Neural crest cell (in vitro differentiated cells): ENCODE measurements at regions not wholly inside any gene's neighbourhood (a gene's known extent, or its start where the extent isn't known, plus 50 kb on each side); places are given as distances from the start of the nearest gene placed in this dataset.

Experiments used
- DNase-seq: peaks from one replicate; pipeline ENCODE4 v3.0.0; 2021; ENCODE audit warnings: low read depth, mixed read lengths, low spot score
- H3K27ac Mint-ChIP-seq: one replicate; pipeline ENCODE4 v1.8.0; 2021; ENCODE audit warnings: mild to moderate bottlenecking, mixed read lengths; ENCODE audit not compliant: unreplicated experiment
- H3K27me3 Mint-ChIP-seq: 2 replicates; pipeline ENCODE4 v1.8.0; 2021; ENCODE audit warnings: low read depth, mild to moderate bottlenecking, mixed read lengths
- H3K36me3 Mint-ChIP-seq: 2 replicates; pipeline ENCODE4 v1.8.0; 2021; ENCODE audit warnings: low read depth, mild to moderate bottlenecking, mixed read lengths
- H3K4me1 Mint-ChIP-seq: 2 replicates; pipeline ENCODE4 v1.8.0; 2021; ENCODE audit warnings: mixed read lengths
- H3K4me3 Mint-ChIP-seq: one replicate; pipeline ENCODE4 v1.8.0; 2021; ENCODE audit warnings: mild to moderate bottlenecking, mixed read lengths
- H3K9me3 Mint-ChIP-seq: 2 replicates; pipeline ENCODE4 v1.8.0; 2021; ENCODE audit warnings: mixed read lengths
- TF ChIP-seq, protein P1 (sequence below): fragments of 200-600 bp; sonication (generic); conservative IDR thresholded peaks from 2 replicates; pipeline ENCODE4 v1.5.0; 2021; ENCODE audit warnings: antibody characterized with exemption, mild to moderate bottlenecking

DNA sequence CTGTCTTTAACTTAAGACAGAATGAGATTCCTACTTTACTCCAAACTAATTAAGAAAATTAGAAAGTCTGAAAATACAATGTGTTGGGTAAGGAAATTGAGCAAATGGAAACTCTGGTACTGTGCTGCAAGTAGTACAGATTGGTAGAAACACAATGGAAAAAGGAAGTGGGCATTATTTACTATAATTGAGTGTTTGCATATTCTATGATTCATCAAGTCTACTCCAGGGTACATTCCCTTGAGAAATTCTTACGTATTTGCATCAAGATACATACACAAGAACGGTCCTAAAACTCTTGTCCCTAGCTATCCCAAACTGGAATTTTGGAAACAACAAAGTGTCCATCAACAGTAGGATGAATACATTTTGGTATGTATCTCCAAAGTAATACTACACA, 123.5 kb upstream of the TARS1 start:
- peaks cover 3% of the 10 kb centered on the region for H3K9me3 Mint-ChIP-seq
- no peak for DNase-seq

DNA sequence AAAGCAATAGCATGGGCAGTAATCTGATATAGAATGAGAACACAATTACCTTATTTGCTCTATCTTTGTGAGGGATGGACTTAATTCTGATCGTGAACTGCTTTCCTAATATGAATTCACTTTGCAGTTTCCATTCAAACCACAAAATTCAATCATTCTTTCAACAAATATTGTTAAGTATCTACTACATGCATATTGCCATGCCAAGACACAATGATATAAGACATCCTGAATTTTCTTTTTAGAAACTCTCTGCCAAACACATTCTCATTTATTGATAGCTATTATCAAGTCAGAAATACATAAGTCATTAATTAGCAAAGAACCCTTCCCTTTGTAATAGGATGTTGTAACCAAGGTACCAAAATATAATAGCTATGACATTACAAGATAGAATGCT, 121.6 kb upstream of the TARS1 start:
- H3K9me3 Mint-ChIP-seq: no peaks in the 10 kb centered on the region
- no peak overlapping the region for H3K27ac Mint-ChIP-seq
- H3K36me3 Mint-ChIP-seq: no peaks in the 10 kb centered on the region
- H3K4me3 Mint-ChIP-seq: no peak overlapping the region
- H3K4me1 Mint-ChIP-seq: no peaks in the 10 kb centered on the region
- no peak for DNase-seq
- no peaks in the 10 kb centered on the region for H3K27me3 Mint-ChIP-seq
- TF ChIP-seq, protein P1, sequence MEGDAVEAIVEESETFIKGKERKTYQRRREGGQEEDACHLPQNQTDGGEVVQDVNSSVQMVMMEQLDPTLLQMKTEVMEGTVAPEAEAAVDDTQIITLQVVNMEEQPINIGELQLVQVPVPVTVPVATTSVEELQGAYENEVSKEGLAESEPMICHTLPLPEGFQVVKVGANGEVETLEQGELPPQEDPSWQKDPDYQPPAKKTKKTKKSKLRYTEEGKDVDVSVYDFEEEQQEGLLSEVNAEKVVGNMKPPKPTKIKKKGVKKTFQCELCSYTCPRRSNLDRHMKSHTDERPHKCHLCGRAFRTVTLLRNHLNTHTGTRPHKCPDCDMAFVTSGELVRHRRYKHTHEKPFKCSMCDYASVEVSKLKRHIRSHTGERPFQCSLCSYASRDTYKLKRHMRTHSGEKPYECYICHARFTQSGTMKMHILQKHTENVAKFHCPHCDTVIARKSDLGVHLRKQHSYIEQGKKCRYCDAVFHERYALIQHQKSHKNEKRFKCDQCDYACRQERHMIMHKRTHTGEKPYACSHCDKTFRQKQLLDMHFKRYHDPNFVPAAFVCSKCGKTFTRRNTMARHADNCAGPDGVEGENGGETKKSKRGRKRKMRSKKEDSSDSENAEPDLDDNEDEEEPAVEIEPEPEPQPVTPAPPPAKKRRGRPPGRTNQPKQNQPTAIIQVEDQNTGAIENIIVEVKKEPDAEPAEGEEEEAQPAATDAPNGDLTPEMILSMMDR: no peak

More for the DNA sequence above, 123.5 kb upstream of the TARS1 start:
- Mint-ChIP-seq H3K4me1 (no peaks in the 10 kb centered on the region), H3K36me3 (no peaks in the 10 kb centered on the region), H3K27me3 (no peaks in the 10 kb centered on the region), H3K27ac (no peak overlapping the region), H3K4me3 (no peak overlapping the region)
- TF ChIP-seq, protein P1: no peak

DNA sequence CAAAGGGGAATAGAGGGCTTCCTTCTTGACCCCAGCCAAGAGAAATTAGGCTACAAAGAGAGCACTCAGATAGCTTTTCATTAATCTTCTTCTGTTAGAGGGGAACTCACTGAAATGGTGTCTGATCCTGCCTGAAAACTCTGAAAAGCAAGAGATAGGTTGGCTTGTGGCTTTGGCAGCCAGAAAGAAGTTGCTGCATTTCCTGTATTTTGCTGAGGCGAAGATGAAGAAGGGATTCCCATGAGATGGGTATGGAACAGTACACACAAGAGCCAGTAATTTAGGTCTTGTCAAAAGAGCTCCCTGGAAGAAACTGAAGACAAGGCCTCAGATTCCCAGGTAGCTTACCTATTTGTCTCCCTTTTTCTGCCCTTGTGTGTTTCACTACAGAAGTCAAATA, 120.9 kb upstream of the TARS1 start:
- no peak for DNase-seq
- no peaks in the 10 kb centered on the region for H3K9me3 Mint-ChIP-seq
- no peak overlapping the region for H3K27ac Mint-ChIP-seq
- H3K27me3 Mint-ChIP-seq: no peaks in the 10 kb centered on the region
- TF ChIP-seq, protein P1: no peak
- no peaks in the 10 kb centered on the region for H3K4me1 Mint-ChIP-seq
- no peak overlapping the region for H3K4me3 Mint-ChIP-seq
- H3K36me3 Mint-ChIP-seq: no peaks in the 10 kb centered on the region

DNA sequence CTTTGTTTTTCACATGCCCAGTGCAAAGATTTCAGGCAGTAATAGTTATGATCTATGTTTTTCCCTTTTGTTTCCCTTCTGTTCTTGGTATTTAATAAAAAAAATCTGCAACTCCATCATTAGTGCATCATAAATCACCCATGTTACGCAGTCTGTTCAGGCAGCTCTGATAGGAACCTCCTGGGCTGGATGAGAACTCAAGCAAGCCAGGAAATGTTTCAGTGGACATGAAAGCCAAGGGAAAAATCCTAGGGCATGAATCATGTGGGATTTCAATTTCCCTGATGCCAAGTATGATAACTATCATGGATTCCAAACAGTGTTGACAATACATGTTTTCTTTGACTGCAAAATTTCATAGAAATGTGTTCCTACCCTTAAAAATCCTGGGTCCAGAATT, 119.7 kb upstream of the TARS1 start:
- TF ChIP-seq, protein P1: no peak
- H3K27me3 Mint-ChIP-seq: no peaks in the 10 kb centered on the region

DNA sequence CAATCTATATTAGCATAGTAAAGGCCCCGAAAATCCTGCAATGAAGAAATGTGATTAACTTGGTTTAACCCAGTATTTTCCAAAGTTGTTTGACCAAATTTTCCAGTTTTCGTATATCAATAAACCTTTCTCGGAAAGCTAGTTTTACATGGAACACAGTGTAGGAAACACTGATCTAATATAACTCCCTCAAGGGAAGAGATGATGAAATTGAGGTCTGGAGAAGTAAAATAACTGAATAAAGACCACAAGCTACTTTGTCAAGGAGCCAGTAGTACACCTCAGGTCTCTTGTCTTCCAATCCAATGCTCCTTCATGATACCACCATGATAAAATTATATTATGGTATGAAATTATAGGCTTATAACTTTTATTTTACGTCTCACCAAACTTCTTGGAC, 118.1 kb upstream of the TARS1 start:
- Mint-ChIP-seq H3K9me3 (no peaks in the 10 kb centered on the region), H3K4me1 (no peaks in the 10 kb centered on the region), H3K27ac (no peak overlapping the region), H3K27me3 (no peaks in the 10 kb centered on the region), H3K36me3 (no peaks in the 10 kb centered on the region), H3K4me3 (no peak overlapping the region)
- DNase-seq: no peak
- TF ChIP-seq, protein P1: no peak

More for the DNA sequence above, 119.7 kb upstream of the TARS1 start:
- no peak for DNase-seq
- Mint-ChIP-seq H3K4me1 (no peaks in the 10 kb centered on the region), H3K36me3 (no peaks in the 10 kb centered on the region), H3K27ac (no peak overlapping the region), H3K4me3 (no peak overlapping the region), H3K9me3 (no peaks in the 10 kb centered on the region)
